ENCODE measurements at regions not wholly inside any gene's neighbourhood (a gene's known extent, or its start where the extent isn't known, plus 50 kb on each side); places are given as distances from the start of the nearest gene placed in this dataset.

DNA sequence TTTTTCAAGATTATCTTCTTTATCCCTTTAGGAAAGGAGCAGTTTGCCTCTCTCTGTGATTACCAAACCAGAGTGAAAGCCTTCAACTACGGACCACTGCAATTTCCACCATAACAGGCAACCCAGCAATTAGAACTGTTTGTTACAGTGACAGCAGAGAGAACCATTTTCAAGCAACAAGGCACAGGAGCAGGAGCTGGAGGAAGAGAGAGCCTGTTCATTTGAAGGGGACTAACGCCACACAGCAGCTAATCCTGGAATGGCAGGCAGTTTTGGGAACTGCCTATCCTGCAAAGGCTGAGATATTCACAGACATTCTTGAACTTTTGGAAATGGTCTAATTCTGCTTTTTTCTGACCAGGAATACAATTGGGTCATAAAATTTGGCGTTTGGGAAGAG lies 1541.9 kb upstream of the PIK3C3 start:
- Histone ChIP-seq H3K9ac (no peak overlapping the region), H3K27me3 (no peaks in the 10 kb centered on the region), H3K36me3 (no peaks in the 10 kb centered on the region), H3F3A (ENCODE audit: low read depth) (no peaks in the 10 kb centered on the region), H4K20me1 (ENCODE audit: low read depth) (no peaks in the 10 kb centered on the region), H3K4me3 (no peak overlapping the region), H3K4me2 (no peak overlapping the region), H3K9me3 (ENCODE audit: low read depth) (no peaks in the 10 kb centered on the region), H3K4me1 (no peaks in the 10 kb centered on the region), H3K79me2 (ENCODE audit: low read depth) (no peaks in the 10 kb centered on the region), H3K27ac (no peak overlapping the region), H2AFZ (replicated peaks) (no peak overlapping the region)
- Mint-ChIP-seq H3K36me3 (peaks cover 3% of the 10 kb centered on the region), H3K4me1 (peaks cover 30% of the 10 kb centered on the region), H3K27ac (no peak overlapping the region), H3K9me3 (no peaks in the 10 kb centered on the region), H3K27me3 (ENCODE audit: insufficient read depth, low read depth) (no peaks in the 10 kb centered on the region), H3K4me3 (no peak overlapping the region)
- peak; percentile 76 for DNase-seq (ENCODE audit: low spot score)
- TF ChIP-seq CTCF (IDR thresholded peaks at IDR 0.05) (peak; percentile 85), EZH2 (IDR thresholded peaks at IDR 0.05) (no peak)

DNA sequence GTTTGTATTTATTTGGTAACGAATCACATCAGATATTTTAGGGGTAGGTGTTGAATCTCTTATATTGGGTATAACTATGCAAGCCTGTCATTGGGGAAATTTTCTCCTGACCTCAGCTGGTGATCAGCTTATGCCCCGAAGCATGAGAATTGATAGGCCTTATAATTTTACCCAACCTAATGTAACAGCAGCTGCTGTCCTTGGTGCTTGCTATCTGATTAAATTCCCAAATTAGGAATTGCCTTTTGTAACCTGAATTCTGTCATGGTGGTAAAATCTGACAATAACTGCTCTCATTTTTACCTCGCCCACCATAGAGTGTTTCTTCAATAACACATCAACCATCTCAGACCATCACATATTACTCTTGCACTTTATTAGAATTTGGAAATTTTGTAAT lies 1542.6 kb upstream of the PIK3C3 start:
- Histone ChIP-seq H3K79me2 (ENCODE audit: low read depth) (no peaks in the 10 kb centered on the region), H3K9ac (no peak overlapping the region), H4K20me1 (ENCODE audit: low read depth) (no peaks in the 10 kb centered on the region), H3K4me3 (no peak overlapping the region), H3F3A (ENCODE audit: low read depth) (no peaks in the 10 kb centered on the region), H2AFZ (replicated peaks) (no peak overlapping the region), H3K27me3 (no peaks in the 10 kb centered on the region), H3K27ac (no peak overlapping the region), H3K4me2 (no peak overlapping the region), H3K4me1 (no peaks in the 10 kb centered on the region), H3K9me3 (ENCODE audit: low read depth) (no peaks in the 10 kb centered on the region), H3K36me3 (no peaks in the 10 kb centered on the region)
- Mint-ChIP-seq H3K36me3 (peaks cover 3% of the 10 kb centered on the region), H3K27me3 (ENCODE audit: insufficient read depth, low read depth) (no peaks in the 10 kb centered on the region), H3K9me3 (no peaks in the 10 kb centered on the region), H3K4me1 (peaks cover 36% of the 10 kb centered on the region), H3K27ac (no peak overlapping the region), H3K4me3 (no peak overlapping the region)
- TF ChIP-seq EZH2 (IDR thresholded peaks at IDR 0.05) = no peak
- no peak for TF ChIP-seq CTCF (IDR thresholded peaks at IDR 0.05)
- TF ChIP-seq EZH2phosphoT487 (IDR thresholded peaks at IDR 0.05) = no peak
- DNase-seq (ENCODE audit: low spot score) = no peak

DNA sequence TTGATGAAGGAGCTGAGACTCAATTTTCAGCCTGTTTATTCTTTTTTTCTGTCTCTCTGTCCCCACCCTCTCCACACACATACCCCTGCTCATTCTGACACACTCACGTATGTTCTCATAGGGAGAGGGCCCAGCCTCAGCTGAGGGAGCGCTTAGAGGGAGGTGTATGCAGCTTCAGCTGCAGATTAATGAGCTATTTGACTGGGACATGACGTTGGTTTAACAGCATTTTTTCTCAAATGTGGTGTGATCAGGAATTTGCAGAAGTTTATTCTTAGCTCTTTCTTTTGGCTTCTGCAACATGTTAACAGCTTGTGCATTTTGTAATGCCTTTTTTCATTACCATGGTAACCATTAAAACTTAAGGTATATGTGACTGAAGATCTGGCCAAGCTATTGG lies 1547.1 kb upstream of the PIK3C3 start:
- no peak for DNase-seq (ENCODE audit: low spot score)
- Histone ChIP-seq H3K4me2 (no peak overlapping the region), H3K9me3 (ENCODE audit: low read depth) (no peaks in the 10 kb centered on the region), H3K36me3 (no peaks in the 10 kb centered on the region), H2AFZ (replicated peaks) (no peak overlapping the region), H3F3A (ENCODE audit: low read depth) (no peaks in the 10 kb centered on the region), H3K9ac (no peak overlapping the region), H4K20me1 (ENCODE audit: low read depth) (no peaks in the 10 kb centered on the region), H3K4me3 (no peak overlapping the region), H3K79me2 (ENCODE audit: low read depth) (no peaks in the 10 kb centered on the region), H3K27me3 (no peaks in the 10 kb centered on the region), H3K27ac (no peak overlapping the region), H3K4me1 (no peaks in the 10 kb centered on the region)
- Mint-ChIP-seq H3K27me3 (ENCODE audit: insufficient read depth, low read depth) (no peaks in the 10 kb centered on the region), H3K9me3 (no peaks in the 10 kb centered on the region), H3K4me3 (no peak overlapping the region), H3K4me1 (peaks cover 18% of the 10 kb centered on the region), H3K27ac (no peak overlapping the region), H3K36me3 (peaks cover 3% of the 10 kb centered on the region)
- TF ChIP-seq CTCF (IDR thresholded peaks at IDR 0.05) (no peak), EZH2phosphoT487 (IDR thresholded peaks at IDR 0.05) (no peak), EZH2 (IDR thresholded peaks at IDR 0.05) (no peak)

GRCh38 chr18:40404284-40404683 lies 1550.8 kb upstream of the PIK3C3 start:
- Mint-ChIP-seq H3K4me3 (no peak overlapping the region), H3K4me1 (peaks cover 14% of the 10 kb centered on the region), H3K36me3 (no peaks in the 10 kb centered on the region), H3K27me3 (ENCODE audit: insufficient read depth, low read depth) (no peaks in the 10 kb centered on the region), H3K27ac (no peak overlapping the region), H3K9me3 (no peaks in the 10 kb centered on the region)
- no peak overlapping the region for H3K4me3 ChIP-seq
- H3K9ac ChIP-seq = no peak overlapping the region
- no peaks in the 10 kb centered on the region for H4K20me1 ChIP-seq (ENCODE audit: low read depth)
- no peaks in the 10 kb centered on the region for H3K4me1 ChIP-seq
- TF ChIP-seq CTCF (IDR thresholded peaks at IDR 0.05) = no peak
- TF ChIP-seq EZH2 (IDR thresholded peaks at IDR 0.05) = no peak
- TF ChIP-seq EZH2phosphoT487 (IDR thresholded peaks at IDR 0.05) = no peak
- no peaks in the 10 kb centered on the region for H3K79me2 ChIP-seq (ENCODE audit: low read depth)
- no peak for DNase-seq (ENCODE audit: low spot score)
- H3F3A ChIP-seq (ENCODE audit: low read depth) = no peaks in the 10 kb centered on the region
- no peaks in the 10 kb centered on the region for H3K27me3 ChIP-seq
- H2AFZ ChIP-seq (replicated peaks) = no peak overlapping the region
- no peak overlapping the region for H3K27ac ChIP-seq
- no peaks in the 10 kb centered on the region for H3K9me3 ChIP-seq (ENCODE audit: low read depth)
- H3K36me3 ChIP-seq = no peaks in the 10 kb centered on the region
- no peak overlapping the region for H3K4me2 ChIP-seq
